NB4 (cell line): ENCODE measurements at regions not wholly inside any gene's neighbourhood (a gene's known extent, or its start where the extent isn't known, plus 50 kb on each side); places are given as distances from the start of the nearest gene placed in this dataset.

Experiments
- CTCF ChIP-seq: IDR thresholded peaks from one replicate; pipeline ENCODE4 v1.5.1; 2012; ENCODE audit warnings: low read depth, low read length
- MAX ChIP-seq: IDR thresholded peaks from 2 replicates; pipeline ENCODE4 v1.6.1; 2011; ENCODE audit warnings: low read depth, low read length
- MYC ChIP-seq: IDR thresholded peaks from 2 replicates; pipeline ENCODE4 v1.6.1; 2011; ENCODE audit warnings: low read depth, low read length
- POLR2A ChIP-seq: IDR thresholded peaks from 2 replicates; pipeline ENCODE4 v1.6.1; 2011; ENCODE audit warnings: mild to moderate bottlenecking; ENCODE audit not compliant: insufficient read length; ENCODE audit errors: extremely low read depth

- no peak for TF ChIP-seq CTCF
- no peak for TF ChIP-seq POLR2A
- no peak for TF ChIP-seq MAX
- TF ChIP-seq MYC = no peak
Measured at GRCh38 chr14:56061051-56061450, 57.2 kb upstream of the PELI2 start.
